ENCODE measurements at regions not wholly inside any gene's neighbourhood (a gene's known extent, or its start where the extent isn't known, plus 50 kb on each side); places are given as distances from the start of the nearest gene placed in this dataset.

DNA sequence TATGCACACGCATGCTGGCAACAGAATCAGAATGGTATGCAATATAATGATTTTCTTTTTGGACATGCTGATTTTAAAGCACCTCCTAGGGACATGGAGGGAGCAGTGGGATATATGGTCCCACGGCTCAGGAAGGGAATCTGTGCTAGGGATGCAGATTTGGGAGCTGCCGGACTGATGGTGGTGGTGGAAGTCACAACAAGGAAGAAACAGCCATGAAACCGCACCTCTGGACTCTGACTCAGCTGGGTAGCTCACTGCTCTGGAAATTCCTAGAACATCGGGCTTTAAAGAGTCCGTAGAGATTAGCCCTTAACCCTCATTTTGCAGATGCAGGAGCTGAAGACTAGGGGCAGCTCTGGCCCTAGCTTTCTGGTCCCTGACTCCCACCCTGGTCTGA, 364.3 kb upstream of the KLHL29 start:
- no peaks in the 10 kb centered on the region for H3K36me3 ChIP-seq
- no peaks in the 10 kb centered on the region for H3K27me3 ChIP-seq
- no peak overlapping the region for H3K27ac ChIP-seq
- intact Hi-C loops (cut with DNase I; ENCODE audit: low total_unique reads), result no loop called here
- no peak overlapping the region for H3K4me3 ChIP-seq
- no peaks in the 10 kb centered on the region for H3K4me1 ChIP-seq
- TF ChIP-seq, protein P1, sequence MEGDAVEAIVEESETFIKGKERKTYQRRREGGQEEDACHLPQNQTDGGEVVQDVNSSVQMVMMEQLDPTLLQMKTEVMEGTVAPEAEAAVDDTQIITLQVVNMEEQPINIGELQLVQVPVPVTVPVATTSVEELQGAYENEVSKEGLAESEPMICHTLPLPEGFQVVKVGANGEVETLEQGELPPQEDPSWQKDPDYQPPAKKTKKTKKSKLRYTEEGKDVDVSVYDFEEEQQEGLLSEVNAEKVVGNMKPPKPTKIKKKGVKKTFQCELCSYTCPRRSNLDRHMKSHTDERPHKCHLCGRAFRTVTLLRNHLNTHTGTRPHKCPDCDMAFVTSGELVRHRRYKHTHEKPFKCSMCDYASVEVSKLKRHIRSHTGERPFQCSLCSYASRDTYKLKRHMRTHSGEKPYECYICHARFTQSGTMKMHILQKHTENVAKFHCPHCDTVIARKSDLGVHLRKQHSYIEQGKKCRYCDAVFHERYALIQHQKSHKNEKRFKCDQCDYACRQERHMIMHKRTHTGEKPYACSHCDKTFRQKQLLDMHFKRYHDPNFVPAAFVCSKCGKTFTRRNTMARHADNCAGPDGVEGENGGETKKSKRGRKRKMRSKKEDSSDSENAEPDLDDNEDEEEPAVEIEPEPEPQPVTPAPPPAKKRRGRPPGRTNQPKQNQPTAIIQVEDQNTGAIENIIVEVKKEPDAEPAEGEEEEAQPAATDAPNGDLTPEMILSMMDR (IDR thresholded peaks at IDR 0.05), result no peak
- DNase-seq, result no peak
- no peaks in the 10 kb centered on the region for H3K9me3 ChIP-seq

DNA sequence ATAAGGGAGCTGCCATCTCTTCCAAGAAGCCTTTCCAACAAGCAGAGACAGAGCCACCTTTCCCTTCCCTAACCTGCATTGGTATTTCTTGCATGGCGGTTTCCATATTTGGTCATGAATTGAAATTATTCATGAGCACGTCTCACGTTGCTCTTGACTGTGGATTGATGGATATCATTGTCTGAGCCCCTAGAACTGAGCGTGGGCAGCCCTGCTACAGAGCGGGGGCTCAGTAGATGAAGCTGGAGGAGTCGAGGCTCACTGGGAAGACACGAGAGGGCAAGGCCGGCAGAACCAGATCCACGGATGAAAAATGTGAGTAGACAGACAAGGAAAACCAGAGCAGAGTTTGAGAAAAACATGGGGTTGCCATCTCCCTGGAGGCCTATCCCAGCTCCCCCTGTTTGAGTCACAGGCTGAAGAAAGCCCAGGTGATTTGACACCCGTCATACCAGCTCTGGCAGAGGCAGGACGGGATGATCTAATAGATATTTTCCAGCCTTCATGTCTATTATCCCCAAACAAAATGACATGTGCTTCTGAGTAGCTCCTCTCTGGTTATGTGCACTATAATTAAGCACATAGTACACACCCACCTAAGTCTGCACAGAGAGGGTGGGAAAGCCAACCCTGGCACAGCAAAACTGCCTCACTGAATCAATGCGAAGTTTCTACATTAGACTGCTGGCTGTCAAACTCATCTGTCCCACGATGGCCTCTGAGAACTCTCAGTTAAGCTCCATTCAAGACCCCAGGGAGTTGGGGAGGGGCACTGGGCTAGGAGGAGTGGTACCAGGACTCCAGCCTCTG, 363.5 kb upstream of the KLHL29 start:
- intact Hi-C loops (cut with DNase I; ENCODE audit: low total_unique reads), result no loop called here
- TF ChIP-seq, protein P1 (IDR thresholded peaks at IDR 0.05), result no peak
- no peaks in the 10 kb centered on the region for H3K4me1 ChIP-seq
- H3K9me3 ChIP-seq, result no peaks in the 10 kb centered on the region
- H3K27me3 ChIP-seq, result no peaks in the 10 kb centered on the region
- no peak overlapping the region for H3K4me3 ChIP-seq
- no peaks in the 10 kb centered on the region for H3K36me3 ChIP-seq
- no peak overlapping the region for H3K27ac ChIP-seq
- DNase-seq, result no peak

DNA sequence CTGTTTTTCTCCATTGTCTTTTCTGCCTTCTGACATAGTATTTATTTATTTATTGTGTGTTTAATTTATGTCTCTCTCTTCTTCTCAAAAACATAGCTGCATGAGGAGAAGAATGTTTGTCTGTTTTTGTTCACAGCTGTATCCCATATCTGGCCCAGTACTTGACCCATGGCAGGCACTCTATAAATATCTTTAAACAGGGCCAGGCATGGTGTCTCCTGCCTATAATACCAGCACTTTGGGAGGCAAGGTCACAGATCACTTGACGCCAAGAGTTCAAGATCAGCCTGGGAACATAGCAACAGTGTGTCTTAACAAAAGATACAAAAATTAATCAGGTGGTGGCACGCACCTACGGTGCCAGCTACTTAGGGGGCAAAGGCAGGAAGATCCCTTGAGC, 361.3 kb upstream of the KLHL29 start:
- H3K27me3 ChIP-seq, result peaks cover 0 to 8% of the 10 kb centered on the region in 2 donors
- no peaks in the 10 kb centered on the region for H3K36me3 ChIP-seq

DNA sequence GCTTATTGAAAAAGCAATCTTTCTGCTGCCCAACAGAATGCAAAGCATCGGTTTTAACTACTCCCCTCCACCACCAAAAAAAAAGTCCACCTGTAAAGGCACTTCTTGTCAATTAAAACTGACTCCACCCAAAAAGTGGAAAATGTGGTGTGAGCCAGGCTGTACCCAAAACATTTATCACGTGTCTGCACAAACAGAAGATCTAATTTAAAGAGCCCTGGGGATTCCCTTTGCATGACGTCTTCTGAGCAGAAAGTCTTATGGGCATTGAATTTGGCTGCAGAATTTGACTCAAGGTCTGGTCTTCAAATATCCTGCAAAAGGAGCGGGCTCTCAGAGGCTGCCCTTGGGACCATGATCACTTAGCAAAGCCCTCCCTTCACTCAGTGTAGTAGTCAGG, 358.3 kb upstream of the KLHL29 start:
- intact Hi-C loops (cut with DNase I; ENCODE audit: low total_unique reads), result no loop called here
- H3K27me3 ChIP-seq, result peaks cover 0 to 8% of the 10 kb centered on the region in 2 donors

More for the DNA sequence above, 361.3 kb upstream of the KLHL29 start:
- TF ChIP-seq, protein P1 (IDR thresholded peaks at IDR 0.05), result no peak
- Histone ChIP-seq H3K9me3 (no peaks in the 10 kb centered on the region), H3K27ac (no peak overlapping the region), H3K4me1 (no peaks in the 10 kb centered on the region), H3K4me3 (no peak overlapping the region)
- no peak for DNase-seq
- intact Hi-C loops (cut with DNase I; ENCODE audit: low total_unique reads), result no loop called here

DNA sequence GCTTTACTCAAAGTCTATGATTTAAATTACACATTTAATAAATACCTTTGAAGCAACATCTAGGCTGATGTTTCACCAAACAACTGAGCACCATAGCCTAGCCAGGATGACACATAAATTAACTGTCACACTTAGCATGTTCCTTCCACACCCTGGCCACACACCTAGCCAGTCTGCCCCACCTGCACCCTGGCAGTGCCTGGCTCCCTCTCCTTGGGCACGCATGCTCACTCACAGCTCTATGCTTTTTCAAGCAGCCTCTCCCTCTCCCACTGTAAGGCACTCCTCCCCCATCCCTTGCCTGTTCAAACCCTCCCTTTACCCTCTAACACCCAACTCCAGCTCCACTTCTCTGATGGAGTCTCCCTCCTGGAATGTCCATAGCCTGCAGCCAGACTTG, 357.6 kb upstream of the KLHL29 start:
- TF ChIP-seq, protein P1 (IDR thresholded peaks at IDR 0.05), result no peak
- Histone ChIP-seq H3K9me3 (no peaks in the 10 kb centered on the region), H3K27me3 (peaks cover 0 to 8% of the 10 kb centered on the region in 2 donors), H3K36me3 (no peaks in the 10 kb centered on the region), H3K27ac (no peak overlapping the region), H3K4me1 (no peaks in the 10 kb centered on the region), H3K4me3 (no peak overlapping the region)
- no peak for DNase-seq
- intact Hi-C loops (cut with DNase I; ENCODE audit: low total_unique reads), result no loop called here

More for the DNA sequence above, 358.3 kb upstream of the KLHL29 start:
- Histone ChIP-seq H3K4me1 (no peaks in the 10 kb centered on the region), H3K27ac (no peak overlapping the region), H3K4me3 (no peak overlapping the region), H3K9me3 (no peaks in the 10 kb centered on the region), H3K36me3 (no peaks in the 10 kb centered on the region)
- DNase-seq, result no peak
- TF ChIP-seq, protein P1 (IDR thresholded peaks at IDR 0.05), result no peak
